Spleen (tissue), 7 donors: ENCODE measurements at regions not wholly inside any gene's neighbourhood (a gene's known extent, or its start where the extent isn't known, plus 50 kb on each side); places are given as distances from the start of the nearest gene placed in this dataset.

ENCODE experiments used
- POLR2A ChIP-seq, 3 donors: fragments of 450-650 bp; IDR thresholded peaks; one replicate each; pipeline ENCODE4 v1.5.1; 2017; ENCODE audit warnings: antibody characterized with exemption in 3 of 3, mild to moderate bottlenecking in 1 of 3
- POLR2AphosphoS5 ChIP-seq, 3 donors: sonication (generic); formaldehyde crosslinking; IDR thresholded peaks; one replicate each; pipeline ENCODE4 v1.5.1; 2017; ENCODE audit warnings: antibody characterized with exemption in 3 of 3
- TF ChIP-seq, protein P1 (sequence below), 11 experiments: fragments of 200-600 bp in 7 of 11; fragments of 450-650 bp in 4 of 11; sonication (generic) in 4 of 11; IDR thresholded peaks in 8 of 11; conservative IDR thresholded peaks in 3 of 11; 1 replicate in 7 of 11; 2 replicates in 4 of 11; pipeline versions ENCODE4 v1.4.0 to v1.8.0; 2016 to 2021; ENCODE audit warnings: antibody characterized with exemption in 11 of 11, inconsistent platforms in 4 of 11, mild to moderate bottlenecking in 1 of 11
- donor health status: DM: no; HTN: no; CAD: no; lungs with moderate emphysema.
- donor health status: DM: no; HTN: no; CAD: no.
- donor health status: DM: no; HTN: no; CAD: no.

DNA sequence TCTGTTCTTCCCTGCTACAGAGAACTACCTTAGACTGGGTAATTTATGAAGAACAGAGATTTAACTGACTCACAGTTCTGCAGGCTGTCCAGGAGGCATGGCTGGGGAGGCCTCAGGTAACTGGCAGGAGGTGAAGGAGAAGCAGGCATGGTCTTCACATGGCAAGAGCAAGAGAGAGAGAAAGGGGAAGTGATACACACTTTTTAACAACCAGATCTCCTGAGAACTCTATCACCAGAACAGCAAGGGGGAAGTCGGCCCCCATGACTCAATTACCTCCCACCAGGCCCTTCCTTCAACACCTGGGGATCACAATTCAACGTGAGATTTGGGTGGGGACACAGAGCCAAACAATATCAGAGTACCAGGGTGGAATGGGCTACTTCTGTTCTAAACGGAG is 766.8 kb downstream of the TLE1 start:
- TF ChIP-seq, protein P1, sequence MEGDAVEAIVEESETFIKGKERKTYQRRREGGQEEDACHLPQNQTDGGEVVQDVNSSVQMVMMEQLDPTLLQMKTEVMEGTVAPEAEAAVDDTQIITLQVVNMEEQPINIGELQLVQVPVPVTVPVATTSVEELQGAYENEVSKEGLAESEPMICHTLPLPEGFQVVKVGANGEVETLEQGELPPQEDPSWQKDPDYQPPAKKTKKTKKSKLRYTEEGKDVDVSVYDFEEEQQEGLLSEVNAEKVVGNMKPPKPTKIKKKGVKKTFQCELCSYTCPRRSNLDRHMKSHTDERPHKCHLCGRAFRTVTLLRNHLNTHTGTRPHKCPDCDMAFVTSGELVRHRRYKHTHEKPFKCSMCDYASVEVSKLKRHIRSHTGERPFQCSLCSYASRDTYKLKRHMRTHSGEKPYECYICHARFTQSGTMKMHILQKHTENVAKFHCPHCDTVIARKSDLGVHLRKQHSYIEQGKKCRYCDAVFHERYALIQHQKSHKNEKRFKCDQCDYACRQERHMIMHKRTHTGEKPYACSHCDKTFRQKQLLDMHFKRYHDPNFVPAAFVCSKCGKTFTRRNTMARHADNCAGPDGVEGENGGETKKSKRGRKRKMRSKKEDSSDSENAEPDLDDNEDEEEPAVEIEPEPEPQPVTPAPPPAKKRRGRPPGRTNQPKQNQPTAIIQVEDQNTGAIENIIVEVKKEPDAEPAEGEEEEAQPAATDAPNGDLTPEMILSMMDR (IDR thresholded peaks at IDR 0.05 in 8 of 11, conservative IDR thresholded peaks at IDR 0.05 in 3 of 11): no peak
- TF ChIP-seq POLR2A (IDR thresholded peaks at IDR 0.05) (no peak), POLR2AphosphoS5 (IDR thresholded peaks at IDR 0.05) (no peak)
